Neural cell (in vitro differentiated cells): ENCODE measurements at regions not wholly inside any gene's neighbourhood (a gene's known extent, or its start where the extent isn't known, plus 50 kb on each side); places are given as distances from the start of the nearest gene placed in this dataset.
"Not testable (repeated sequence)": the region's sequence is repeated elsewhere in the genome, so short reads cannot be mapped to it uniquely, and the experiment has no call there.

Experiments used
- H2AFZ ChIP-seq: fragments of 200-600, 300-800 bp; sonication (generic), shearing (Covaris generic); 2 replicates; pipeline ENCODE4 v1.6.0; 2014; ENCODE audit warnings: low read depth, mild to moderate bottlenecking, antibody characterized with exemption, low read length, moderate library complexity
- H3F3A ChIP-seq: fragments of 200-600 bp; shearing (Covaris generic); 2 replicates; pipeline ENCODE4 v1.6.1; 2016; ENCODE audit warnings: mild to moderate bottlenecking, moderate library complexity, mixed read lengths, antibody characterized with exemption, low read length; ENCODE audit not compliant: insufficient read depth, poor library complexity, severe bottlenecking
- H3K27ac ChIP-seq: fragments of 200-600, 300-800 bp; sonication (generic), shearing (Covaris generic); 2 replicates; pipeline ENCODE4 v1.5.1; 2014; ENCODE audit warnings: mild to moderate bottlenecking, low read length, moderate library complexity
- H3K27me3 ChIP-seq: fragments of 300-800, 200-600 bp; sonication (generic), shearing (Covaris generic); 2 replicates; pipeline ENCODE4 v1.6.0; 2014; ENCODE audit warnings: mild to moderate bottlenecking, low read depth, low read length, moderate library complexity; ENCODE audit not compliant: insufficient read depth
- H3K36me3 ChIP-seq: fragments of 300-800, 200-600 bp; sonication (generic), shearing (Covaris generic); 2 replicates; pipeline ENCODE4 v1.5.1; 2014; ENCODE audit warnings: mild to moderate bottlenecking, antibody characterized with exemption, low read length, moderate library complexity; ENCODE audit not compliant: insufficient read depth
- H3K4me2 ChIP-seq: fragments of 300-800, 200-600 bp; sonication (generic), shearing (Covaris generic); 2 replicates; pipeline ENCODE4 v1.6.0; 2014; ENCODE audit warnings: mild to moderate bottlenecking, low read length
- H3K4me3 ChIP-seq: fragments of 300-800, 200-600 bp; sonication (generic), shearing (Covaris generic); 2 replicates; pipeline ENCODE4 v1.5.1; 2014; ENCODE audit warnings: mild to moderate bottlenecking, low read length, moderate library complexity
- H3K79me2 ChIP-seq: fragments of 200-600 bp; shearing (Covaris generic); replicated peaks from 2 replicates; pipeline ENCODE4 v1.6.0; 2014; ENCODE audit warnings: mild to moderate bottlenecking, low read length, moderate library complexity; ENCODE audit not compliant: insufficient read depth
- H3K9ac ChIP-seq: fragments of 300-800, 200-600 bp; sonication (generic), shearing (Covaris generic); 2 replicates; pipeline ENCODE4 v1.6.1; 2016; ENCODE audit warnings: mild to moderate bottlenecking, low read length, mixed read lengths
- H3K9me2 ChIP-seq: fragments of 200-600 bp; shearing (Covaris generic); 2 replicates; pipeline ENCODE4 v1.6.1; 2016; ENCODE audit warnings: mild to moderate bottlenecking, low read length, mixed read lengths; ENCODE audit not compliant: insufficient read depth
- H3K9me3 ChIP-seq: fragments of 200-600, 300-800 bp; sonication (generic), shearing (Covaris generic); 2 replicates; pipeline ENCODE4 v1.6.1; 2016; ENCODE audit warnings: mild to moderate bottlenecking, mixed run types, low read length, moderate library complexity, mixed read lengths
- H4K20me1 ChIP-seq: fragments of 200-600 bp; shearing (Covaris generic); 2 replicates; pipeline ENCODE4 v1.6.1; 2016; ENCODE audit warnings: mild to moderate bottlenecking, mixed run types; ENCODE audit not compliant: insufficient read depth
- CTCF ChIP-seq: fragments of 450-650 bp; IDR thresholded peaks from 2 replicates; pipeline ENCODE4 v1.5.1; 2014; ENCODE audit warnings: antibody characterized with exemption, mild to moderate bottlenecking, moderate library complexity; ENCODE audit not compliant: poor library complexity, severe bottlenecking
- EP300 ChIP-seq: fragments of 450-650 bp; conservative IDR thresholded peaks from 2 replicates; pipeline ENCODE4 v1.6.1; 2014; ENCODE audit warnings: antibody characterized with exemption, mild to moderate bottlenecking, moderate library complexity; ENCODE audit not compliant: poor library complexity, severe bottlenecking
- EZH2 ChIP-seq: fragments of 200-600, 300-800 bp; shearing (Covaris generic), sonication (generic); IDR thresholded peaks from 2 replicates; pipeline ENCODE4 v1.6.1; 2014; ENCODE audit warnings: antibody characterized with exemption, low read length, borderline replicate concordance, mild to moderate bottlenecking; ENCODE audit not compliant: insufficient read depth, poor library complexity, severe bottlenecking
- MXI1 ChIP-seq: fragments of 450-650 bp; conservative IDR thresholded peaks from 2 replicates; pipeline ENCODE4 v1.6.1; 2014; ENCODE audit warnings: antibody characterized with exemption, mild to moderate bottlenecking; ENCODE audit not compliant: poor library complexity, severe bottlenecking
- POLR2AphosphoS5 ChIP-seq: IDR thresholded peaks from 2 replicates; pipeline ENCODE4 v1.6.1; 2012
- RAD21 ChIP-seq: fragments of 450-650 bp; conservative IDR thresholded peaks from 2 replicates; pipeline ENCODE4 v1.6.1; 2014; ENCODE audit warnings: antibody characterized with exemption, mild to moderate bottlenecking, moderate library complexity
- REST ChIP-seq: IDR thresholded peaks from 2 replicates; pipeline ENCODE4 v1.6.1; 2012; ENCODE audit warnings: borderline replicate concordance
- SMC3 ChIP-seq: fragments of 450-650 bp; conservative IDR thresholded peaks from 2 replicates; pipeline ENCODE4 v1.6.1; 2014; ENCODE audit warnings: antibody characterized with exemption, mild to moderate bottlenecking, moderate library complexity; ENCODE audit not compliant: poor library complexity
- TAF1 ChIP-seq: IDR thresholded peaks from 2 replicates; pipeline ENCODE4 v1.6.1; 2012; ENCODE audit warnings: low read depth

- Histone ChIP-seq H3K9me3 (no peaks in the 10 kb centered on the region), H3K79me2 (no peaks in the 10 kb centered on the region), H3K9ac (no peak overlapping the region), H3K4me3 (no peak overlapping the region), H3K27me3 (no peaks in the 10 kb centered on the region), H3K9me2 (no peaks in the 10 kb centered on the region), H2AFZ (no peak overlapping the region), H3K36me3 (no peaks in the 10 kb centered on the region), H4K20me1 (no peaks in the 10 kb centered on the region), H3K27ac (no peak overlapping the region), H3F3A (no peaks in the 10 kb centered on the region), H3K4me2 (no peak overlapping the region)
- TF ChIP-seq RAD21 (no peak), EZH2 (no peak), EP300 (no peak), TAF1 (no peak), CTCF (no peak), POLR2AphosphoS5 (no peak), SMC3 (no peak), REST (no peak), MXI1 (no peak)
These were observed 240.0 kb upstream of the SGCG start for GRCh38 chr13:22940736-22941135.

GRCh38 chr13:22941495-22941894, 239.3 kb upstream of the SGCG start:
- not testable (repeated sequence) for H2AFZ ChIP-seq, H3K27ac ChIP-seq, H4K20me1 ChIP-seq, H3F3A ChIP-seq, H3K9me2 ChIP-seq, H3K9ac ChIP-seq, H3K4me3 ChIP-seq, H3K9me3 ChIP-seq, H3K4me2 ChIP-seq, H3K79me2 ChIP-seq, H3K36me3 ChIP-seq, H3K27me3 ChIP-seq

- H3K9me3 ChIP-seq, H3K36me3 ChIP-seq, H3F3A ChIP-seq, H3K9ac ChIP-seq, H3K27me3 ChIP-seq, H3K9me2 ChIP-seq, H4K20me1 ChIP-seq, H3K27ac ChIP-seq, H3K4me3 ChIP-seq, H3K79me2 ChIP-seq, H2AFZ ChIP-seq, H3K4me2 ChIP-seq: not testable (repeated sequence)
These were observed 237.9 kb upstream of the SGCG start for GRCh38 chr13:22942831-22943230.
